LNCAP (cell line): ENCODE measurements at regions not wholly inside any gene's neighbourhood (a gene's known extent, or its start where the extent isn't known, plus 50 kb on each side); places are given as distances from the start of the nearest gene placed in this dataset.

Experiments used
- CTCF ChIP-seq: fragments of 450-650 bp; IDR thresholded peaks from 2 replicates; pipeline ENCODE4 v1.5.1; 2017; ENCODE audit warnings: mild to moderate bottlenecking

GRCh38 chr15:93613386-93613785, 524.4 kb upstream of the RGMA start:
- TF ChIP-seq CTCF, result no peak

GRCh38 chr15:93612953-93613352, 523.9 kb upstream of the RGMA start:
- TF ChIP-seq CTCF, result no peak

- TF ChIP-seq CTCF, result no peak
Measured at GRCh38 chr15:93610944-93611343, 521.9 kb upstream of the RGMA start.

- no peak for TF ChIP-seq CTCF
Measured at GRCh38 chr15:93608643-93609148, 519.7 kb upstream of the RGMA start.

DNA sequence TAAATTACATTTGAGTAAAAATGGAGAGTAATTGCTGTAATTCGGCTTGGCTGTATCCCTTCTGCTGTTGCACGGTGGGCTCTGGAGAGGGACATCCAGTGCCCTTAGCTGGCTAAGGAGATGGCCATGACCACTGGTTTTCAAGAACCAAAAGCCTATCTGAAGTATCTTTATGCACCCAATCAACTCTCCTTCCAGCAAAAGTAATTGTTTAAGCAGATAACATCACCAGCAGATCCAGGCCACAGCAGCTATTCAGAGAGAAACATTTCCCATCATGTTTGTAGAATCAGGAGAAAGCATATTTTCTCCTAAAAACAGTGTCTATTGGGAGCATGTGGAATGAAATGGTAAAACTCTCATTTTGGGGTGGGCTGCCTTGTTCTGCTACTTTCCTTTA, 514.5 kb upstream of the RGMA start:
- TF ChIP-seq CTCF, result no peak

GRCh38 chr15:93587059-93587521, 498.1 kb upstream of the RGMA start:
- TF ChIP-seq CTCF, result no peak

- no peak for TF ChIP-seq CTCF
Measured at GRCh38 chr15:93585012-93585411, 496.0 kb upstream of the RGMA start.

GRCh38 chr15:93583968-93584367, 495.0 kb upstream of the RGMA start:
- TF ChIP-seq CTCF, result no peak
